MV-4-11 (cell line): ENCODE measurements at regions not wholly inside any gene's neighbourhood (a gene's known extent, or its start where the extent isn't known, plus 50 kb on each side); places are given as distances from the start of the nearest gene placed in this dataset.

Source experiments
- DNase-seq: peaks from one replicate; lab custom pipeline; 2025; lab: John Stamatoyannopoulos, UW

DNA sequence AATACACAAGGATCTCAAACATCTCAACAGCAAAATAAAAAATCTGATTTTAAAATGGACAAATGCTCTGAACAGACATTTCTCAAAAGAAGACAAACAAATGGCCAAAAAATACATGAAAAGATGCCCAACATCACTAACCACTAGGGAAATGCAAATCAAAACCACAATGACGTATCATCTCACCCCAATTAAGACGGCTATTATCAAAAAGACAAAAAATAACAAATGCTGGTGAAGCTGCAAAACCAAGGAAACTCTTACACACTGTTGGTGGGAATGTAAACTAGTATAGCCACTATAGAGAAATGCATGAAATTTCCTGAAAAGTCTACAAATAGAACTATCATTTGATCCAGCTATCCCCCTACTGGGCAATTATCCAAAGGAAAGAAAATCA lies 145.0 kb downstream of the BTG1 start:
- DNase-seq, result no peak

DNA sequence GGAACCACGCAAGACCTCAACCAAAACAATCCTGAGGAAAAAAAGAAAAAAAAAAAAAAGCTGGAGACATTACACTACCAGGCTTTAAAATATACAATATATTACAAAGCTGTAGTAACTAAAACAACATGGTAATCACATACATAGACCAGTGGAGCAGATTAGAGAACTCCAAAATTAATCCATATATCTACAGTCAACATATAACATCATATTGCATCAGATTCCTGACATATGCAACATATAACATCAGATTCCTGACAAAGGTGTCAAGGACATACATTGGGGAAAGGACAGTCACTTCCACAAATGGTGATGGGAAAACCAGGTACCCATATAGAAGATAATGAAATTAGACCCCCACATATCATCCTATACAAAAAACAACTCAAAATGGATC lies 145.8 kb downstream of the BTG1 start:
- DNase-seq, result no peak

DNA sequence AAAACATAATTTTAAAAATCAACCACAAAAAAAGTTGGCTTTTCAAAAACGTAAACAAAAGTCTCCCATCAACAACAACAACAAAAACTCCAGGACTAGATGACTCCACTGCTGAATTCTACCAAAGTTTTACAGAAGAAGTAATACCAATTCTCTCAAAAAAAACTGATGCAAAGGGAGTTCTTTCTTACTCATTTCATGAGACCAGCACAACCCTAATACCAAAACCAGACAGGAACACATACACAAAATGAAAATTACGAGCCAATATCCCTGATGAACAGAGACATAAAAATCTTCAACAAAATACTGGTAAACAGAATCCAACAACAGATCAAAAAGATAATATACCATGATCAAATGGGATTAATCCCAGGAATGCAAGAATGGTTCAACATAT lies 147.3 kb downstream of the BTG1 start:
- DNase-seq, result no peak

DNA sequence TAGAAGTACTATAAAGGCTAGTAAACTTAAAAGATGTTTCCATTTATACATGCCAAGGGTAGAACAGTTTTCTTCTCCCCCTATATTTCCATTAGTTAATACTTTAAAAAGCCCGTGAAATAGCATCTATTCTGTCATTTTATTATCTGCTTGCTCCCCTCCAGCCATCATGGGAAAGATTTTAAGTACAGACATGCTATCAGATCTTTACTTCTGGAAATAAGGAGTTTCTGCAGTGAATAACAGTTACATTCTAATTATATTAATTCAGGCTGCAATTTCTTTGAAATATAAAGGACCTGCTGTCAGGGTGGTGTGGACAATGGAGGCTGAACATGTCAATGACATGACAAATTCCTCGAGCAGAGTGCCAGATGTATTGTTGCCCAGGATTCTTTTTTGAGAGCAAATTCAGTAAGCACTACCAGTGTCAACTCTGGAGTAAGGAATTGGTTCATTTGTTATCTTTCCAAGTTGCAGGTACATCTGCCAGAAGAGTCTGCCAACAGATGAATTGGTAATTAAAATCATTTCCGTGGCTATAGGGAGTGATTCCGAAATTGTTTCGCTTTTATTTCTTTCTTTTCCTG lies 151.3 kb downstream of the BTG1 start:
- DNase-seq, result no peak

- no peak for DNase-seq
Observed at GRCh38 chr12:91993287-91994017, 152.2 kb downstream of the BTG1 start.

DNA sequence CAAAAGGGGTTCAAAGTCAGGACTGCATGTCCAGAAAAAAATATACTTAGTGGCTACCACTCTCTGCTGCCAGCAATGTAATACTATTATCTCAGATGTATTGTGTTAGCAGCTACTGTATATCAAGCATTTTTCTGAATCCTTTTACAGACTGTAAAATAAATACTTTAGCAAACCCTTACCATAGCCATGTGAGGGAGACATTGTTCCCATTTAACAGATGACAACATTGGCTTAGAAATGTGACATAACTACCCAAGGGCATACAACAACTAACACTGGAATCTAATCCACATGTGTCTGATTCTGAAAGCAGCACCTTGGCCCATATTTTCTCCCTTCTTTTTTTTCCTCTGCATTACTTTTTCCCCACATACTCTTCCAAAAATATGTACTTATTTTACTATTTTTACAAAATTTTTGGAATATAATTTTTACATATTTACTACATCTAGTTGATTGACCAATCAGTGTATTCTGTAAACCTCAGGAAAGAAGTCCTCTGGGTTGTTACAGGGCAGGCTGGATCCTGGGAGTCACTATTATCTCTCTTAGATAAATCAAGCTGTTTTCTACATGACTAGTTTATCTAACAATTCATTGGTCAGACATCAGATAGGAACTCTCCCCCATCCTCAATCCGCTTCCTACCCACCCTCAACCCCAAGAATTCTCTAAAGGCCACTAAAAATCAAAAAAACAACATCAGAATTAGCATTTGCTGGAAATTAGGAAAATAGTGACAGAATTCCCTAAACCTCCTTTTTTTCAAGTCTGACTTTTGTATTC lies 154.1 kb downstream of the BTG1 start:
- no peak for DNase-seq

GRCh38 chr12:91990525-91990924 lies 155.1 kb downstream of the BTG1 start:
- no peak for DNase-seq

DNA sequence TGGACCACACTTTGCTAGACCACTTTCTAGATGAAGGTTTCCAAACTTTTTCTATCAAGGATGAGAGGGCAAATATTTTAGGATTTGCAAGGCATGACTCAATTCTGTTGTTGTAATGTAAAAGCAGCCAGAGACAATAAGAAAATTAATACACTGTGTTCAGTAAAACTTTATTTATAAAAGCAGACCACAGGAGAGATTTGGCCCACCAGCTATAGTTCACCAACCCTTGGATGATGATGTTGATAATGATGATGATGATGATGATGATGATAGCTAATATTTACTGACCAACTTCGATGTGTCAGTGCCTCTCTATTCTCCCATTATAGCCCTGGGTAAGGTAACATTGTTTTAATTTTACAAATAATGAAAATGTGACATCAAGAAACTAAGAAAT lies 156.5 kb downstream of the BTG1 start:
- DNase-seq, result no peak

- DNase-seq, result no peak
Observed at GRCh38 chr12:91988086-91988923, 157.3 kb downstream of the BTG1 start.

GRCh38 chr12:91986084-91986483 lies 159.6 kb downstream of the BTG1 start:
- DNase-seq, result no peak

DNA sequence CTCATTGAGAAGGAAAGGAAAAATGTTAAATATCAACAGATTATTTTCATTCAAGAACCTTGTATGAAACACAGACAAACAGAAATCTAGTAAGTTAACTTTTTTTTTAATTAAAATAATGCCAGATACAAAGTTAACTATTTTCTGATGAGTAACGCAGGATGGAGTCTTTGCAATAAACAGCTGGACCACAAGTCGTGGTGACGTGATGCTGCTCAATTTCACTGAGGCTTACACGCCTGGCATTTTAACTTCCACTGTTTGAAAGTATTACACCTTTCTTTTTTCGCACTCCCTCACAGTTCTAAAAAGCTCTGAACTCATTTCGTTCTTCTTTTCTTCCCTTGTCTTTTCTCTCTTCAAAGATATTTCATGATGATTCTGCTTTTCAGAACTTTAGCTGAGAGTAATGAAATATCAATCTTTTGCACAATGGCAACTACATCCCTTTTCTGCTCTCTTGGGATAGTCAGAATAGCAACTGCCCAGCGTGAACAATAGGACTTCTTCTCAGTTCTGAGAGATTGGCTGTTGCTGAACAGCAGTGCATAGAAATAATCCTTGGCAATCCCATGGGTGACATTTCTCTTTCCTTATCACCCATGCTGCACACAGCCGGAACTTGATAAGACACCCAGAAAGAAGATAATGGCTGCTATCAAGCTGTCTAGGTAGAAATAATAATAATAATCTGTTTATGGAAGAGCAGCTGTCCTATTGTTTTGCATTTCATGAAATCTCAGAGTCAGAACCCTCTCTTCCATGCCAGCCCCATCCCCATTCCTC lies 160.5 kb downstream of the BTG1 start:
- DNase-seq, result no peak

GRCh38 chr12:91984556-91984955 lies 161.1 kb downstream of the BTG1 start:
- DNase-seq, result no peak

- no peak for DNase-seq
Observed at GRCh38 chr12:91983935-91984334, 161.7 kb downstream of the BTG1 start.

- no peak for DNase-seq
Observed at GRCh38 chr12:91982946-91983345, 162.7 kb downstream of the BTG1 start.

DNA sequence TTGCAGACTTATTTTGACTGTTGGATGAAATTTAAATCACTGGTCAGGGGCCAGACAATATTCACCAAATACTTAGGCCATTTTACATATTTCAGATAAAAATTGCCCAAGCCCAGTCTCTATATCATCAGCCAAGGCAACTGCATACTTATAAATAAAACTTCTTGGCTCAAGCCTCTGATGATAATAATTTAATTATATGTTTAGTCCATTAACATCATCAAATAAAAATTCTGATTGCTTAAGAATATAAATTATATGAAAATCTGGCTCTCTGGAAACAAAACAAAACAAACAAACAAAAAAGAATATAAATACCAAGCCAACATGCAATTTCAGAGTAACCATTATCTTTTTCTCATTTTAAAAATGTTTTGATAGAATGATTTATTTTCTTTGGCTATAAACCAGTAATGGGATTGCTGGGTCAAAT lies 165.2 kb downstream of the BTG1 start:
- no peak for DNase-seq

DNA sequence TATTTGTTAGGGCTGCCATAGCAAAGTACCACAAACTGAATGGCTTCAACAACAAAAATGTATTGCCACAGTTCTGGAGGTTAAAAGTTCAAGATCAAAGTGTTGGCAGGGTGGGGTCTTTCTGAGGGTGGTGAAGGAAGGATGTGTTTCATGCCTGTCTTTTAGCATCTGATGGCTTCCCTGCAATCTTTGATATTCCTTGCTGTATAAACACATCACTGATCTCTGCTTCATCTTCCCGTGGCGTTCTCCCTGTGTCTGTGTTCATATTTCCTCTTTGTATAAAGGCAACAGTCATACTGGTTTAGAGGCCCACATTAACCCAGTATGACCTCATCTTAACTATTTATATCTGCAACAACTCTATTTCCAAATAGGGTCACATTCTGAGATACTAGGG lies 167.5 kb downstream of the BTG1 start:
- peak; percentile 79 for DNase-seq

DNA sequence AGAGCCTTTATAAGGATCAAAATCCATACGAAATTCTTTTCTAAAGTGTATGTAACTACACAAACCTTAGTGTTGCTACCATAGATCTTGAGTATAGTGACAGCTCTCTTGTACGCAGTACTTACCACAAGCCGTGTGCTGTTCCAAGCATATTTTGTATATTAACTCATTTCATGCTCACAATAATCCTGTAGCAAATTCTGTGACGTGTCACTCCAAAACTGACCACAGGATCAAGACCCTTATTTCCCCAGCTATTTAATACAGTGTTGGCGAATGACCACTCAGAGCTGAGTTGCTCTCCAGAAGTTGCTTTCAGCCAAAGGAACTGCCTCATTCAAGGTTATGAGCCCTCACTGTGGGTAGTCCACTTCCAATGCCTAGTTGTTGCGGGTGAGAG lies 169.8 kb downstream of the BTG1 start:
- no peak for DNase-seq

DNA sequence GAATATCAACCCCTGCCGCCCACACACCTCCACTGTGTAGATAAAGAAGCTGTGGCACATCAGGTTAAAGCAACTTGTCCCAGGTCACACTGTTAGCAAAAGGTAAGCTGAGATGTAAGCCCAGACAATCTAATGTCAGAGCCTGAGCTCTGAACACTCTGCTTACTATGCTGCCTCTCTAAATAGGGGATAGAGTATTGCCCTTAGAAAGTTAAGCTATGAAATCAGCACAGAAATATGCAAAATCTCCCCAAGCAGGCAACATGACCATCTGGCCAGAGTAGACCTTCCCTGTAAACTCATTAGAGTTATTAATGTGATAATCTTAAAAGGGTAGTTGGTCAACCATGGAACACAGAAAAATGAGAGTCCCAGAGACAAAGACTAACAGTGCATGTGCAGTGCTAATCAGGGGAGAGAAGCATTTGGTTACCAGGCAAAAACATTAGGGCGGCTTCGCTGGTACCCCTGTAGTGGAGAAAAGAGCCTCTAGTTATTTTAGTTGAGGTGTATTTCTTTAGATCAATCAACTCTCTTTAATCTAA lies 171.0 kb downstream of the BTG1 start:
- DNase-seq, result no peak

- DNase-seq, result no peak
Observed at GRCh38 chr12:91973813-91974212, 171.8 kb downstream of the BTG1 start.

- no peak for DNase-seq
Observed at GRCh38 chr12:91972896-91973295, 172.8 kb downstream of the BTG1 start.

DNA sequence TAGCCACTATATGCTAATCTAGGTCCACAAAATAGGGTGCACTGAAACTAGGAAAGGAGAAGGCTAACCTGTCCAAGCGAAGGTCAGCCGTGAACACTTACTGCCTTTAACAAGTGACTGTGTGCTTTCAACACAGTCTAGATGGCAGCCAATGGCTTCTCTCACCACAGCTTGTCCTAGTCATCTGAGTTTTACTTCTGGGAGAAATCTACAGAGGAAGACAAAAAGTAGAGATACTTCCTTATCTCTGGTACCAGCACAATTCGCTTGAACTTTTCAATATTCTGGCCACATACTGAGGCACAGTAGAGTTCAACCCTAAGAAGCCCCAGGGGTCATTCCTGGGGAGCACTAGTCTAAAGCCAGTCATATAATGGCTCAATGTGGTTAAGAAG lies 176.9 kb downstream of the BTG1 start:
- peak; percentile 58 for DNase-seq
